Mesothelial cell of epicardium (in vitro differentiated cells): ENCODE measurements at regions not wholly inside any gene's neighbourhood (a gene's known extent, or its start where the extent isn't known, plus 50 kb on each side); places are given as distances from the start of the nearest gene placed in this dataset.

Source experiments
- DNase-seq, 2 experiments: peaks; one replicate each; pipeline ENCODE4 v3.0.0; 2021; ENCODE audit warnings: low spot score in 2 of 2; ENCODE audit not compliant: unreplicated experiment in 2 of 2
- H3K27ac Mint-ChIP-seq: 2 replicates; pipeline ENCODE4 v1.8.0; 2021; ENCODE audit warnings: mixed read lengths
- H3K27me3 Mint-ChIP-seq: 2 replicates; pipeline ENCODE4 v1.8.0; 2021; ENCODE audit warnings: low read depth, mixed read lengths
- H3K36me3 Mint-ChIP-seq: 2 replicates; pipeline ENCODE4 v1.8.0; 2021; ENCODE audit warnings: mixed read lengths
- H3K4me1 Mint-ChIP-seq: 2 replicates; pipeline ENCODE4 v1.8.0; 2021; ENCODE audit warnings: mixed read lengths
- H3K4me3 Mint-ChIP-seq: 2 replicates; pipeline ENCODE4 v1.8.0; 2021; ENCODE audit warnings: mild to moderate bottlenecking, moderate library complexity, mixed read lengths
- H3K9me3 Mint-ChIP-seq: 2 replicates; pipeline ENCODE4 v1.8.0; 2021; ENCODE audit warnings: mixed read lengths
- CTCF ChIP-seq: fragments of 200-600 bp; sonication (generic); IDR thresholded peaks from one replicate; pipeline ENCODE4 v1.5.0; 2021; ENCODE audit warnings: antibody characterized with exemption; ENCODE audit not compliant: unreplicated experiment

- TF ChIP-seq CTCF, result no peak
- Mint-ChIP-seq H3K4me3 (no peak overlapping the region), H3K27ac (no peak overlapping the region), H3K4me1 (peaks cover 14% of the 10 kb centered on the region), H3K36me3 (no peaks in the 10 kb centered on the region), H3K9me3 (peaks cover 8% of the 10 kb centered on the region), H3K27me3 (no peaks in the 10 kb centered on the region)
- no peak for DNase-seq
Measured at GRCh38 chr11:80778432-80778831, 1337.6 kb upstream of the TENM4 start.

DNA sequence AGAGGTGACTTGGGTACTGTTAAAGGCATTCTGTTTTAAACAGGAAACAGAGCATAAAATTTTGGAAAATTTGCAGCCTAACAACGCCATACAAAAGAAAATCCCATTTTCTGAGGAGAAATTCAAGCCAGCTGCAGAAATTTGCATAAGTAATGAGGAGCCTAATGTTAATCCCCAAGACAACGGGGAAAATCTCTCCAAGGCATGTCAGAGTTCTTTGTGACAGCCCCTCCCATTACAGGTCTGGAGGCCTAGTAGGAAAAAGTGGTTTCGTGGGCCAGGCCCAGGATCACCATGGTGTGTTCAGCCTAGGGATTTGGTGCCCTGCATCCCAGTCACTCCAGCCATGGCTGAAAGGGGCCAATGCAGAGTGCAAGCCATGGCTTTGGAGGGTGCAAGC is 1333.1 kb upstream of the TENM4 start:
- H3K27me3 Mint-ChIP-seq, result no peaks in the 10 kb centered on the region
- TF ChIP-seq CTCF, result no peak
- no peaks in the 10 kb centered on the region for H3K36me3 Mint-ChIP-seq
- H3K4me3 Mint-ChIP-seq, result no peak overlapping the region
- no peak for DNase-seq
- H3K4me1 Mint-ChIP-seq, result peaks cover 11% of the 10 kb centered on the region
- H3K27ac Mint-ChIP-seq, result no peak overlapping the region
- H3K9me3 Mint-ChIP-seq, result peaks cover 12% of the 10 kb centered on the region

DNA sequence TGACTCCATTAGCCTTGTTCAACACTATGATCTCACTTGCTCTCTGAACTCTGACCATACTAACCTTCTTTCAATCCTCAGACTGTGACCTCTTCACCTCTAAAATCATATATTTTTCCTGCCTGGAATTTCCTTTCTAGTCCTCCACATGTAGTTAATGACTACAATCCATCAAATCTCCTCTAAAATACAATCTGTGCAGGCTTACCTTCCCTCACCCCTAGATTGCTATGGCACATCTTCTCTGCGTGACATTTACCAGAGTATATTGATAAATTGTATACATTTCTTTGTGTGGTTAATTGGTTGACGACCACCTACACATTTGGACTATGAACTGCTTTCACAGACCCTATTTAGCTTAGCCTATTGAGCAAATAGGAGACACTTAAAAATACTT is 1330.2 kb upstream of the TENM4 start:
- peaks cover 12% of the 10 kb centered on the region for H3K9me3 Mint-ChIP-seq
- H3K4me1 Mint-ChIP-seq, result peaks cover 11% of the 10 kb centered on the region
- H3K27me3 Mint-ChIP-seq, result no peaks in the 10 kb centered on the region
- TF ChIP-seq CTCF, result no peak
- H3K4me3 Mint-ChIP-seq, result no peak overlapping the region
- H3K36me3 Mint-ChIP-seq, result no peaks in the 10 kb centered on the region
- no peak for DNase-seq
- no peak overlapping the region for H3K27ac Mint-ChIP-seq

- Mint-ChIP-seq H3K27me3 (no peaks in the 10 kb centered on the region), H3K9me3 (no peaks in the 10 kb centered on the region), H3K36me3 (no peaks in the 10 kb centered on the region), H3K4me1 (peaks cover 28% of the 10 kb centered on the region), H3K27ac (no peak overlapping the region), H3K4me3 (no peak overlapping the region)
- TF ChIP-seq CTCF, result no peak
- no peak for DNase-seq
Measured at GRCh38 chr11:80758787-80759186, 1318.0 kb upstream of the TENM4 start.

DNA sequence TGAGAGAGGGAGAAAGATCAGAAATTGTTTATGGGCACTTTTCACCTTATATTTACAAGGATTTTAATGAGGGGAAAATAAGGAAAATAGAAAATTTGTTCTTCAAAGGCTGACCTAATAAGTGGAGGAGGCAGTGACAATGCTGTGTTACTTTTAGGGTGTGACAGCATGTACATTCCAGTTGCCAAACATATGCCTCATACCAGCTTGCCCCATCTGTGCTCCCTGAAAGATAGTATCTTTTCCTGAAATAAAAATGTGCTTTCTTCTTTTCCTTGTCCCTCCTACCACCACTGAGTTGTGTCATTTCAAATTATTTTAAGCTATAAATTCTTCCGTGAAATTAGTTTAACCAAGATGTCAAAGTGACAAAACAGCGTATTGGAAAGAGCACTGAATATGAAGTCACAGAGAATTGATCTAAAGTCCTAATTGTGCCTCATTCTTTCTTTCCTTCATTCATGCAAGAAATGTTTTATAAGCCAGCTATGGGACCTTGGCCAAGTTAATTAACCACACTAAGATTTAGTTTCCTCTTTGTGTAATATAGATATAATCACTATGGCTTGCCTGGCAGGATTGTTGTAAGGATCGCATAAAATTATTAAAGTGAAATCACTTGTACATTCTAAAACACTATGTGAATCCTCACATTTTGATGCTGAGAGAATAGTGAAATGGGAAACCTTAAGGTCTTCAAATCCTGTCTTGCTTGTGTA is 1307.5 kb upstream of the TENM4 start:
- peaks cover 2% of the 10 kb centered on the region for H3K36me3 Mint-ChIP-seq
- H3K4me1 Mint-ChIP-seq, result no peaks in the 10 kb centered on the region
- no peak for TF ChIP-seq CTCF
- no peak overlapping the region for H3K27ac Mint-ChIP-seq
- H3K27me3 Mint-ChIP-seq, result peaks cover 3% of the 10 kb centered on the region
- no peak for DNase-seq
- no peak overlapping the region for H3K4me3 Mint-ChIP-seq
- H3K9me3 Mint-ChIP-seq, result peaks cover 9% of the 10 kb centered on the region

- H3K27ac Mint-ChIP-seq, result no peak overlapping the region
- no peak for TF ChIP-seq CTCF
- peaks cover 3% of the 10 kb centered on the region for H3K27me3 Mint-ChIP-seq
- no peak overlapping the region for H3K4me3 Mint-ChIP-seq
- no peak for DNase-seq
- H3K36me3 Mint-ChIP-seq, result peaks cover 2% of the 10 kb centered on the region
- peaks cover 9% of the 10 kb centered on the region for H3K9me3 Mint-ChIP-seq
- H3K4me1 Mint-ChIP-seq, result no peaks in the 10 kb centered on the region
Measured at GRCh38 chr11:80746300-80746699, 1305.5 kb upstream of the TENM4 start.
